ENCODE measurements at regions not wholly inside any gene's neighbourhood (a gene's known extent, or its start where the extent isn't known, plus 50 kb on each side); places are given as distances from the start of the nearest gene placed in this dataset.

GRCh38 chr5:82799361-82800077 is 277.7 kb downstream of the TMEM167A start:
- no peak for DNase-seq (ENCODE audit: low read depth)

DNA sequence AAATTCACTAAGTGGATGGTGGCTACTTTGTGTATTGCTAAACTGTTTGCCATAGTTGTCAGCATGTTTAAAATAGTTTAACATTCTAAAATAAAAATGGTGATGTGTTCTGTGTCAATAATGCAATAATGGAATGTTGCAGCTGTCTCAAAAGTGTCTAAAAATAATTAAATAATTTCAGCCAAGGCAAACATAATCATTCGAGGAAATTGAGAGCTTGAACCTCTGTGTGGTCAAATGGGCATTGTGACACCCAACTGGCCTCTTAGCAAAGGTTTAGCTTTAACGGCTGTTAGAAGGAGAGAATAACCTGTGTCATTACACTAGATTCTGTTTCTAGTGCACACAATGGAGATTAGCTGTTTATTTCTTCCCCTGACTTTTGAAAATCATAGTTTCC is 278.5 kb downstream of the TMEM167A start:
- DNase-seq (ENCODE audit: low read depth) = no peak
- no peak overlapping the region for H3K4me3 ChIP-seq (ENCODE audit: low read depth, low read length)
- TF ChIP-seq CTCF (IDR thresholded peaks at IDR 0.05; ENCODE audit: low read depth, low read length, missing control alignments) = no peak

More at GRCh38 chr5:82799361-82800077, 277.7 kb downstream of the TMEM167A start:
- H3K4me3 ChIP-seq (ENCODE audit: low read depth, low read length) = no peak overlapping the region
- TF ChIP-seq CTCF (IDR thresholded peaks at IDR 0.05; ENCODE audit: low read depth, low read length, missing control alignments) = peak; percentile 22

GRCh38 chr5:82796643-82797416 is 280.4 kb downstream of the TMEM167A start:
- H3K4me3 ChIP-seq (ENCODE audit: low read depth, low read length) = no peak overlapping the region
- no peak for TF ChIP-seq CTCF (IDR thresholded peaks at IDR 0.05; ENCODE audit: low read depth, low read length, missing control alignments)
- DNase-seq (ENCODE audit: low read depth) = no peak

GRCh38 chr5:82794876-82795275 is 282.3 kb downstream of the TMEM167A start:
- TF ChIP-seq CTCF (IDR thresholded peaks at IDR 0.05; ENCODE audit: low read depth, low read length, missing control alignments) = no peak
- DNase-seq (ENCODE audit: low read depth) = no peak

DNA sequence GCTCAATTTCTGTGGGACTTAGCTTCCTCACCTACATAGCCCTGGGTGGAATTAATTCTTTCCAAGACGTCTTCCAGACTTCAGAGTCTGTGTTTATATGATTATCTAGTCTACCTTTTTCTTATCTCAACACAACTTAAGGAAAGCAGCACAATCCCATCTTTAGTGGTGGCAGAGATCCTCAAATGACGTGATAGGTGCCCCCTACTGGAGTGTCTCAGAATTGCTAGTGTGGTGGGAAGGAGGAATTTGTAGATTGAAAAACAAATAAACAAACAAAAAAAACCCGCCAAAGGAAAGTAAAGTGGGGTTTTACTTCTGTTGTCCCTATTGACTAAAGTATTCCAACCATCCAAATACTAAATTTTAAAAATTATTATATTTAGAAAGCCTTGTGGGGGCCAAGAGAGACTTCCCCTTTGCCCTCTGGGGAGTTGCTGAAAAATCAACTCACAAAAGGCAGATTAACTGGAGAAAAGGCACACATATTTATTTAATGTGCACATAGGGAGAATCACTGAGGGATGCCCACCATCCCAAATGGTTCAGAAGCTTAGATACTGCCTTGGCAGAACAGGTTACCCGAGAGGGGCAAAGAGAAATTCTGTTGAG is 283.3 kb downstream of the TMEM167A start:
- peak; percentile 8 for DNase-seq (ENCODE audit: low read depth)
- H3K4me3 ChIP-seq (ENCODE audit: low read depth, low read length) = no peak overlapping the region
- TF ChIP-seq CTCF (IDR thresholded peaks at IDR 0.05; ENCODE audit: low read depth, low read length, missing control alignments) = peak; percentile 67

More at GRCh38 chr5:82794876-82795275, 282.3 kb downstream of the TMEM167A start:
- no peak overlapping the region for H3K4me3 ChIP-seq (ENCODE audit: low read depth, low read length)

- no peak for DNase-seq (ENCODE audit: low read depth)
- TF ChIP-seq CTCF (IDR thresholded peaks at IDR 0.05; ENCODE audit: low read depth, low read length, missing control alignments) = no peak
- H3K4me3 ChIP-seq (ENCODE audit: low read depth, low read length) = no peak overlapping the region
Measured at GRCh38 chr5:82792096-82792495, 285.1 kb downstream of the TMEM167A start.

Measured in GM12864 (cell line).